Right lobe of liver (tissue), 4 donors: ENCODE measurements at regions not wholly inside any gene's neighbourhood (a gene's known extent, or its start where the extent isn't known, plus 50 kb on each side); places are given as distances from the start of the nearest gene placed in this dataset.

Source experiments
- POLR2A ChIP-seq: fragments of 450-650 bp; IDR thresholded peaks from one replicate; pipeline ENCODE4 v1.6.1; 2017; ENCODE audit warnings: antibody characterized with exemption, mild to moderate bottlenecking
- TF ChIP-seq, protein P1 (sequence below), 4 donors: fragments of 200-600 bp in 3 of 4; fragments of 450-650 bp in 1 of 4; IDR thresholded peaks; one replicate each; pipeline versions ENCODE4 v1.5.1 to v1.8.0; 2016 to 2022; ENCODE audit warnings: antibody characterized with exemption in 4 of 4, mild to moderate bottlenecking in 2 of 4
- donor health status: DM: no; HTN: no; CAD: no.
- donor health status: DM: no; HTN: no; CAD: no.
- donor health status: DM: no; HTN: yes; CAD: no.

DNA sequence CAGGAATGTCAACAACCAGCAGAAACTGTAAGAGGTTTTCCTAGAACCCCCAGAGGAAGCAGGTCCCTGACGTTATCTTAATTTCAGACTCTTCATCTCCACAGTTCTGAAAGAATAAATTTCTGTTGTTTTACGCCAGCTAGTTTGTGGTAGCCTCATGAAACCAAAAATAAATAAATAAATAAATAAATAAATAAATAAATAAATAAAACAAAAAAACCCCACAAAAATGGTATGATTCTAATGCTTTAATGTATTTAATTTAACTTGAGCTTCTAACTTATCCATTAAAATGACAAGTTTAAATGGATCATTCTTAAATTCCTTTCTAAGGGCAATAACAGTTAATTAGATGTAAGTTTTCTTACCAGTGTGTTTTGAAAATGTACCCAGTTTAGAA is 293.8 kb upstream of the ADAMTS5 start:
- TF ChIP-seq, protein P1, sequence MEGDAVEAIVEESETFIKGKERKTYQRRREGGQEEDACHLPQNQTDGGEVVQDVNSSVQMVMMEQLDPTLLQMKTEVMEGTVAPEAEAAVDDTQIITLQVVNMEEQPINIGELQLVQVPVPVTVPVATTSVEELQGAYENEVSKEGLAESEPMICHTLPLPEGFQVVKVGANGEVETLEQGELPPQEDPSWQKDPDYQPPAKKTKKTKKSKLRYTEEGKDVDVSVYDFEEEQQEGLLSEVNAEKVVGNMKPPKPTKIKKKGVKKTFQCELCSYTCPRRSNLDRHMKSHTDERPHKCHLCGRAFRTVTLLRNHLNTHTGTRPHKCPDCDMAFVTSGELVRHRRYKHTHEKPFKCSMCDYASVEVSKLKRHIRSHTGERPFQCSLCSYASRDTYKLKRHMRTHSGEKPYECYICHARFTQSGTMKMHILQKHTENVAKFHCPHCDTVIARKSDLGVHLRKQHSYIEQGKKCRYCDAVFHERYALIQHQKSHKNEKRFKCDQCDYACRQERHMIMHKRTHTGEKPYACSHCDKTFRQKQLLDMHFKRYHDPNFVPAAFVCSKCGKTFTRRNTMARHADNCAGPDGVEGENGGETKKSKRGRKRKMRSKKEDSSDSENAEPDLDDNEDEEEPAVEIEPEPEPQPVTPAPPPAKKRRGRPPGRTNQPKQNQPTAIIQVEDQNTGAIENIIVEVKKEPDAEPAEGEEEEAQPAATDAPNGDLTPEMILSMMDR (IDR thresholded peaks at IDR 0.05), result no peak
- no peak for TF ChIP-seq POLR2A
